ENCODE measurements at regions not wholly inside any gene's neighbourhood (a gene's known extent, or its start where the extent isn't known, plus 50 kb on each side); places are given as distances from the start of the nearest gene placed in this dataset.

DNA sequence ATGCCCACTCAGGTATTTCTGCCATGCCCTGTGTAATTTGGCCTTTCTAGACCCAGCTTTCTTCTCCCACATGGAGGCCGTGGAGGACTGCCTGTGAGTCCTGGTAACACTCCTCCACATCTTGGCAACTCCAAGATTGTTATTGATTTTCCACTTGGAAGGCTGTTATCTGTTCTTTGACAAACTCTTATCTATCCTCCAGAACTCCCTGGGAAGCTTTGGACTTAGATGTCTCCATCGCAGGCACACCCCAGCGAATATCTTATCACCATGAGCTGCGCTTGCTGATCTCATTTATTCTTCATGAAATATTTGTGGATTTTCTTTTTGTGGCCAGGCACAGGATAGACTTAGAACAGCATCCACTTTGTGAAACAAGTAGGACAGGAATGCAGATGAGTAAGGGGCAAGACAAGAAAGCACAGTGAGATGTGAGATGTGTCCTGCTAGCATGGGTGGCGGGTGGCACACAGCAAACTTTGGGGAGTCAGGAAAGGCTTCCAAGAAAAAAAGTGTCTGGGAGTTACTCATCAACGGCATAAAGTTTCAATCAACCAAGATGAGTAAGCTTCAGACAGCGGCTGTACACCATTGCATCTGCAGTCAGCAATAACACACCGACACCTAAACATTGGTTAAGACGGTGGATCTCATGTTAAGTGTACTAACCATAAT lies 84.5 kb upstream of the IRS2 start:
- Mint-ChIP-seq H3K4me3 (no peak overlapping the region), H3K9me3 (ENCODE audit: low read depth) (no peaks in the 10 kb centered on the region), H3K4me1 (ENCODE audit: low read depth) (peaks cover 5% of the 10 kb centered on the region), H3K36me3 (no peaks in the 10 kb centered on the region), H3K27ac (no peak overlapping the region), H3K27me3 (peaks cover 12% of the 10 kb centered on the region)

DNA sequence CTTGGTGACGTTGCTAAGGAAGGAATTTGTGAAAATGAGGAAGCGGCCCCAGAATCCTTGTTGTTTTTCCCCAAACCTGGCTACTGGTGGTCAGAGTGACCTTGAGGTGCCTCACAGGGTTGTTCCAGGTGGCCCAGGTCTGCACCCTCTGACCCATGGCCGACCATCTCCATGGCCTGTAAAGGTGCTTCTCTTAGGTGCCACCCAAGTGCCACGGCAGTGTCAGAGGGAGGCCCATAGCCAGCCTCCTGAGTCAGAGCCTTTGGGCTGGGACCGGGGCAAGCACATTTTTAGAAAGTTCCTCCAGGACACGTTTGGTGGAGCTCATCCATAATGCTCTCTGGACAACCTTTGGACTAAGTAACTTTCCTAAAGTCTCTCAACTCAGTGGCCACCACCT lies 83.9 kb upstream of the IRS2 start:
- Mint-ChIP-seq H3K27ac (no peak overlapping the region), H3K27me3 (peaks cover 12% of the 10 kb centered on the region), H3K36me3 (no peaks in the 10 kb centered on the region), H3K4me1 (ENCODE audit: low read depth) (peaks cover 5% of the 10 kb centered on the region), H3K9me3 (ENCODE audit: low read depth) (no peaks in the 10 kb centered on the region), H3K4me3 (peak overlapping the region; percentile 77)

DNA sequence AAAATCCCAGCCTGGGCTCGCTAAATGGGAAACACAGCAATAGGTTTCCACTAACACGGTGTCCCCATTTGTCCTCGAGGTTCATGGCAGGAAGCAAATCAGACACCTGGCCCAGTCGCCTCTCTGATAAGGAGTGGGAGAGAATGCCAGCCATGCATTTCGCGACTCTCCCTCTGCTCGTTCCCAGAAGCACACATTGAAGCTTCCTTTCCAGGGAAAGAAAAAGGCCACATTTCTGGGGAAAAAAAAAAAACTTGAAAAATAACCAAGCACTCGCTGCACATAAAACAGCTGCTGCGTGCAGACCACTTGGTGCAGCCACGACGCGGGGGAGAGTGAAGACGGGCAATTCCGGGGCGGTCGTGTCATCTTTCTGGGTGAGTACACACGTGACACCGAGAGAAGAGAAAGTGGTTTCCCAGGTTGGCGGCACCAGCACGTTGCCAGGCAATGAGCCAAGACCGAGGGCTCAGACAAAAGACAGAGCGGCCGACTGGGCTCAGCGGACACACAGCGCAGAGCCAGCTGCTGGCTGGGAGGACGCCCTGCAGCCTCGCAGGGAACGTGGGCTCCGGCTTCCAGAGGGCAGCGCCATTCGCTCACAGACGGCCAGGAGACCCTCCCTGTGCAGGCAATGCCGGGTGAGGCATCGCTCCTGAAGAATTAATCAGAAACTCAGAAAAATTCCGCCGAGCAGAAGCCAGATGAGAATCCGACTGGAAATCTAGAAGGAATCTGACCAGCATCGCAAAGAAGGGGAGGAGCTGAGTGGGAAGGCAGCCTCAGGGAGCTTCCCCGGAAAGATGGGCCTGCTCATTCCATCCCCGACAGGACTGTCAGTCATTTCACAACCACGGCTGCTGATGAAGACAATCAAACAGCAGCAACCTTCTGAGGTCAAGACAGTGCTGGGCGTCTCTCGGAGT lies 83.2 kb upstream of the IRS2 start:
- Mint-ChIP-seq H3K27me3 (peaks cover 11% of the 10 kb centered on the region), H3K4me1 (ENCODE audit: low read depth) (peaks cover 5% of the 10 kb centered on the region), H3K27ac (no peak overlapping the region), H3K36me3 (no peaks in the 10 kb centered on the region), H3K4me3 (peak overlapping the region; percentile 77), H3K9me3 (ENCODE audit: low read depth) (no peaks in the 10 kb centered on the region)

DNA sequence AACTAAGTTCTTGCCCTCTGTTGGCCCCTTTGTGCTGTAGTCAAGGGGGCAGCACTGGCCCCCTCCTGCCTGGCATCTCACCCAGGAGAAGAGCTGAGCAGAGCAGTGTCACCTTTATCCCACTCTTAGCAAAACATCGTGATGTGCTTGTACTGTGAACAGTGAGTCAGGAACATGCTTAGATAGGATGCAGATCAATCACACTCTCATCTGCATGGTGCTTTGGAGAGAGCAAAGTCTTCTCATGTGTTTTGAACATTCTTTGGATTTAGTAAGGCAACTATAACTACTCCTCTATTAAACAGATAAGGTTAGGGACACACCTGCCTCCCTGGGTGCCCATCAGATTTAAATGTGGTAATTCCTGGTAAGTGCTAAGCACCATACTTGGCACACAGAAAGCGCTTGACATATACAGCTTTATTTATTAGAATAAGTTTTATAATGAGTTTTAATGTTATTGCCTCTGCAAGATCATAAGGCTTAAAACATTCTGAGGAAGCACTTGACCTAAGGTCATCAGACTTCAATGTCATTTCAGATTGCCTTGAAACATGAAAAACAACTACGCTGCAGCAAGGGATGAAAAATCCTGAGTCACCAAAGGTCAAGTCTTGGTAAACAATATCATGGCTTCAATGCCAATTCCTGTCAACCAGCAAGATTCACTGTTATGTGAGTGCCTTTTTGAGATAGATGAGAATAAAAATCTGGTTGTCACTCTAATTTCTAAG lies 82.4 kb upstream of the IRS2 start:
- Mint-ChIP-seq H3K4me3 (peak overlapping the region; percentile 77), H3K27me3 (peaks cover 11% of the 10 kb centered on the region), H3K9me3 (ENCODE audit: low read depth) (no peaks in the 10 kb centered on the region), H3K4me1 (ENCODE audit: low read depth) (peaks cover 5% of the 10 kb centered on the region), H3K27ac (no peak overlapping the region), H3K36me3 (no peaks in the 10 kb centered on the region)

DNA sequence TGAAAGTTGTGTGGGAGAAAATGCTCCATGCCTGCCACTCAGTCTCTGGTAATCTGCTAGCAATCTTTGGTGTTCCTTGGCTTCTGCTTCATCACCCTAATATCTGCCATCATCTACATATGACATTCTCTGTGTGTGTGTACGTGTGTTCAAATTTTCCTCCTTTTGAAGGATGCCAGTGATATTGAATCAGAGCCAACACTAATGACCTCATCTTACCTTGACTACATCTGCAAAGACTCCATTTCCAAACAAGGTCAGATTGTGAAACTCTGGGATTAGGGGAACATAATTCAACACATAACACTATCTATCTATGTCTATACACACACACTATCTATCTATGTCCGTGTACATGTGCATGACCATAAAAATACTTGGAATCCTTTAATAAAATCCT lies 81.4 kb upstream of the IRS2 start:
- Mint-ChIP-seq H3K27me3 (peaks cover 14% of the 10 kb centered on the region), H3K4me3 (no peak overlapping the region), H3K27ac (no peak overlapping the region), H3K4me1 (ENCODE audit: low read depth) (peaks cover 5% of the 10 kb centered on the region), H3K9me3 (ENCODE audit: low read depth) (no peaks in the 10 kb centered on the region), H3K36me3 (no peaks in the 10 kb centered on the region)

DNA sequence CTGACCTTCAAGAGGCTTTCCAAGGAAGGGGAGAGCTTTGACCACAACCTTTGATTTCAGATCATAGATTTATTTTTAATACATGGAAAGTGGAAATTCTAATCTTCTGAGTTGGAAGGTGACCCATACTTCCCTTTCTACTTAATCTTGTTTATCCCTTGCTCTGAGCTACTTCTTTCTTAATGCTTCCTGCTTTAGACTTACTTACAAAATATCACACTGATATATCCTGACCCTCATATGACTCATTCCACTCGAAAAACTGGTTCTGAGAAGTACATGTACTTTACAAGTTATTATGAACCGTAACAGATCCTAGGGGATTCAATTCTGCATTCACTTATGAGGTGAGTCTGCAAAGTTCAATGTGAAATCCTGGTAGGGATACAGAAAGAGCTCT lies 76.2 kb upstream of the IRS2 start:
- Mint-ChIP-seq H3K4me3 (no peak overlapping the region), H3K36me3 (no peaks in the 10 kb centered on the region), H3K27ac (no peak overlapping the region), H3K27me3 (peaks cover 38% of the 10 kb centered on the region), H3K4me1 (ENCODE audit: low read depth) (no peaks in the 10 kb centered on the region), H3K9me3 (ENCODE audit: low read depth) (no peaks in the 10 kb centered on the region)

DNA sequence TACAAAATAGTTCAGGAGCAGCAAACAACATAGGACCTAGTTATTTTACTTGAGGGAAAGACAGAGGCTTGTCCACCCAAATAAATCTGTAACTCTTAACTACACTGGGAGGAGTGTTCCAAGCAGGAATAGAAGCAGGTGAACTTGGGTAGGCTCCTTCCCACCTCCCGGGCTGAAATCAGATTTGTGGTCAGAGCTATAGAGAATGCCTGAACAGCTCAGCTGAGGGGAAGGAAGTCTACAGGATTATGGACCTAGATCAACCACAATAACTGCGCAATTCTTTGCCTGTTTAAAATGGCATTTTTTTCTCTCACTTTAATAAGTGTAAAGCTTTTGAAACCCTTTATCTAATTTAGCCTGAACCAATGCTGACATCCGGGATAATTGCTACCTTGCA lies 73.5 kb upstream of the IRS2 start:
- Mint-ChIP-seq H3K36me3 (no peaks in the 10 kb centered on the region), H3K4me3 (no peak overlapping the region), H3K27me3 (peaks cover 48% of the 10 kb centered on the region), H3K9me3 (ENCODE audit: low read depth) (no peaks in the 10 kb centered on the region), H3K4me1 (ENCODE audit: low read depth) (no peaks in the 10 kb centered on the region), H3K27ac (no peak overlapping the region)

DNA sequence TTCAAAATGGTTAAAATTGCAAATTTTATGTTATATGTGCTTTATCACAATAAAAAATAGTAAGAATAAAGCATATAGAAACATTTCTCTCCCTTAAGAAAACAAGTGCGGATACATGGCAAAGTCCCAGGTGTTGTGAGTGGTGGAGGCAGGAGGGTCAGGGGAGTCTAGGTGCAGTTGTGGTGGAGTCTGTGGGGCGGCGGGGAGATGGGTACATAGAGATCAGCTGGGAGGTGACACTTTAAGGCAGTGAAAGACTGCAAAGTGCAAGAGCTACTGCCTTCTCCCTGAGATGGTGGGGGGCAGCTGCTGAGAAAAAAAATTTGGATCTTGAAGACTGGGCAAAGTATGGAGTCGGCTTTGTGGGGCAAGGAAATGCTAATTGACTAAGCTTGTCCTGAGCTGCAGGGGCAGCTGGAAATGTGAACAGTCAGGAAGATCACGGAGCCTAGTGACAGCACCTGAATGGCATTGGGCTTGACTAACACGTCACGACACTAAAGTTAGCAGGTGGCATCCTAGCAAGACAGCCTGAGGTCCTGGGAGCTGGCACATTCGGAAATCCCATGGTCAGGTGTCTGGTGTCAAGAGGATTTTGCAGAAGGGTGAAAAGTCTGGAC lies 72.9 kb upstream of the IRS2 start:
- Mint-ChIP-seq H3K27ac (no peak overlapping the region), H3K27me3 (peaks cover 53% of the 10 kb centered on the region), H3K4me3 (no peak overlapping the region), H3K4me1 (ENCODE audit: low read depth) (no peaks in the 10 kb centered on the region), H3K36me3 (no peaks in the 10 kb centered on the region), H3K9me3 (ENCODE audit: low read depth) (no peaks in the 10 kb centered on the region)

DNA sequence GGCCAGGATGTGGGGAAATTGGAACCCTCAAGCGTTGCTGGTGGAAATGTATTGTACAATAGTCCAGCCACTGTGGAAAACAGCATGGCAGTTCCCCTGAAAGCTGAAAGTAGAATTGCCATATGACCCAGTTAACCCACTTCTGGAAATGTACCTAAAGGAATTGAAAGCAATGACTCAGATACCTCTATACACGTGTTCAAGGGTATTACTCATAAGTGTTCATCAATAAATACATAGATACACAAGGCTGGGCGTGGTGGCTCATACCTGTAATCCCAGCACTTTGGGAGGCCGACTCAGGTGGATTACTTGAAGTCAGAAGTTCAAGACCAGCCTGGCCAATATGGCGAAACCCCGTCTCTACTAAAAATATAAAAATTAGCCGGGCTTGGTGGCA lies 71.9 kb upstream of the IRS2 start:
- no peak overlapping the region for H3K4me3 Mint-ChIP-seq
- no peak overlapping the region for H3K27ac Mint-ChIP-seq
- H3K4me1 Mint-ChIP-seq (ENCODE audit: low read depth) = no peaks in the 10 kb centered on the region
- H3K36me3 Mint-ChIP-seq = no peaks in the 10 kb centered on the region
- H3K9me3 Mint-ChIP-seq (ENCODE audit: low read depth) = no peaks in the 10 kb centered on the region
- H3K27me3 Mint-ChIP-seq = peaks cover 51% of the 10 kb centered on the region

DNA sequence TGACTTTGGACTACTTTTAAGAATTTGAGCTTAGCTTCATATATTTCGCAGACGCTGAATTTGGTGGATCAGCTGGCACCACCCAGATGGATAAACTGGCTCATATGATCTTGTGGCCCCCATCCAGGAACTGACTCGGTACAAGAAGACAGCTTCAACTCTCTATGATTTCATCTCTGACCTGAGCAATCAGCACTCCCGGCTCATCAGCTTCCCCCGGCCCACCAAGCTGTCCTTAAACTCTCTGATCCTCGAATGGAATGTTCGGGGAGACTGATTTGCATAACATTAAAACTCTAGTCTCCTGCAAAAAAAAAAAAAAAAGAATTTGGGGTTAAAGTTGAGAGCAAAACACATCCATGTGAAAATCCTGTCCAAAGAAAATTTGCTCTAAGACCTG lies 71.4 kb upstream of the IRS2 start:
- no peaks in the 10 kb centered on the region for H3K4me1 Mint-ChIP-seq (ENCODE audit: low read depth)
- H3K36me3 Mint-ChIP-seq = no peaks in the 10 kb centered on the region
- H3K27me3 Mint-ChIP-seq = peaks cover 46% of the 10 kb centered on the region
- no peaks in the 10 kb centered on the region for H3K9me3 Mint-ChIP-seq (ENCODE audit: low read depth)
- H3K4me3 Mint-ChIP-seq = no peak overlapping the region
- no peak overlapping the region for H3K27ac Mint-ChIP-seq

DNA sequence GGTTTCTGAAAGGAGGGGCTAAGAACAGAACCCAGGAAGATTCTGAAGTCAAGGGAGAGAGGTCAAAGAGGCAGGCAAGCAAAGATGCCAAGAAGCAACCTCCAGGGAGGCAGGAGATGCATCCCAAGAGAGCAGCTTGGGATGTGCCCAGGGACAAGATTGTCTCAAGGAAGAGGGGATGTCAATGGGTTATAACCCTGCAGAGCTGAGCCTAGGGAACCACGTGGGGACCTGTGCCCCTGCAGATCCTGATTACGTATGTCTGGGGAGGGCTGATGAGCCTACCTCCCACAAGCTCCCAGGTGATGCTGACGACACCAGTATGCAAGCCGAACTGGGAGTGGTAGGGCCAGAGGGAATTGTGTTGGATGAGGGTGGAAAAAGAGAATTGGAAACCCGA lies 70.9 kb upstream of the IRS2 start:
- Mint-ChIP-seq H3K36me3 (no peaks in the 10 kb centered on the region), H3K27ac (no peak overlapping the region), H3K27me3 (peaks cover 44% of the 10 kb centered on the region), H3K9me3 (ENCODE audit: low read depth) (no peaks in the 10 kb centered on the region), H3K4me3 (no peak overlapping the region), H3K4me1 (ENCODE audit: low read depth) (no peaks in the 10 kb centered on the region)

DNA sequence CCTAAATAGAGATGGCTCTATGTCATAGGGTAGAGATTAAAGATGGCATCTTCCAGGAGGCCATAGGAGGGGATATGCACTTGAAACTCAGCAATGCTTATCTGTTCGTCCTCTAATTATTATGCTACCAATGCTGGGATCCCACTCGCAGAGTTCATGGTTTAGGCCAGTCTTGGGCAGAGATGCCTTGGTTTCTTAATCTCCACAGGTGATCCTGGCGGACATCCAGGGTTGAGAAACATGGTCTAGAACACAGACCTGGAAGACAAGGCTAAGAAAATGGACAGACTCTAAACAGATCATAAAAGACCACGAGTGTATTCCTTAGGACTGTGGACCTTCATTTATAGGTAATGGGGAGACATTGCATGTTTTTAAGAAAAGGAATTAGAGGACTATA lies 70.0 kb upstream of the IRS2 start:
- no peak overlapping the region for H3K4me3 Mint-ChIP-seq

DNA sequence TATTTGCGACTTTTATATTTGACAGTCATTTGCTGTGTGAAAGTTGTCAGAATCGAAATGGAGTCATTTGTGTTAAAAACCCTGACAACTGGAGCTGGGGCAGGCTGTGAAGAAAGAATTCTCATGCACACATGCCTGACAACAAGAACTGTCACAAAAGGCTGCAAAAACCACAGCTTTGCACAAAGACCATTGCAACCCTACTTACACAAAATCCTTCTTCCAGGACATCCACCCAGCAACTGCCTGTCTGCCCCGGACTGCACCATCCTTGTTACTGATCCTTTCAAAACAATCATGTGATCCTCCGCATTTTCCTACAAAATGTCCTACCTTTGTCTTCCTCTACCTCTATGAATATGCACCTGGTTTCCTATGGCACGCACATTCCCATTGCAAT lies 66.8 kb upstream of the IRS2 start:
- Mint-ChIP-seq H3K4me3 (no peak overlapping the region), H3K36me3 (no peaks in the 10 kb centered on the region), H3K9me3 (ENCODE audit: low read depth) (no peaks in the 10 kb centered on the region), H3K27ac (no peak overlapping the region), H3K27me3 (peaks cover 30% of the 10 kb centered on the region), H3K4me1 (ENCODE audit: low read depth) (no peaks in the 10 kb centered on the region)

More for the DNA sequence above, 70.0 kb upstream of the IRS2 start:
- Mint-ChIP-seq H3K9me3 (ENCODE audit: low read depth) (no peaks in the 10 kb centered on the region), H3K27ac (no peak overlapping the region), H3K36me3 (no peaks in the 10 kb centered on the region), H3K27me3 (peaks cover 39% of the 10 kb centered on the region), H3K4me1 (ENCODE audit: low read depth) (no peaks in the 10 kb centered on the region)

DNA sequence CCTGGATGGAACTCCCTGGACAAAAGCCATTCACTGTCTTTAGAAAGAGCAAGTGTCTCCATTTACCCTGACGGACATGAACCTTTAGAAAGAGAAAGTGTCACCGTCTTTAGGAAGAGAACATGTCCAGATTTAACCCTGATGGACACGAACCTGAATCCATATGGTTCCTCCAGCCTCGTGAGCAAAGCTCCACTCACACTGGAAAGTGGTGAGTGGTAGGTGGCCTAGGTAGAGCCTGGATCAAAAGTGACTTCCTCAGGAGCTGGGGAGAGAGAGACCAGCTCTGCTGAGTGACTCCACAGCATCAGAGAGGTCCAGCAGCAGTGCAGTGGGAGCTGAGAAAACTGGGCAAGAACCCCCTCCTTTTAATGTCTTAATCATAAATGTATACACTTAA lies 59.8 kb upstream of the IRS2 start:
- Mint-ChIP-seq H3K4me3 (no peak overlapping the region), H3K4me1 (ENCODE audit: low read depth) (no peaks in the 10 kb centered on the region), H3K36me3 (no peaks in the 10 kb centered on the region), H3K27me3 (peaks cover 17% of the 10 kb centered on the region), H3K27ac (no peak overlapping the region), H3K9me3 (ENCODE audit: low read depth) (no peaks in the 10 kb centered on the region)

DNA sequence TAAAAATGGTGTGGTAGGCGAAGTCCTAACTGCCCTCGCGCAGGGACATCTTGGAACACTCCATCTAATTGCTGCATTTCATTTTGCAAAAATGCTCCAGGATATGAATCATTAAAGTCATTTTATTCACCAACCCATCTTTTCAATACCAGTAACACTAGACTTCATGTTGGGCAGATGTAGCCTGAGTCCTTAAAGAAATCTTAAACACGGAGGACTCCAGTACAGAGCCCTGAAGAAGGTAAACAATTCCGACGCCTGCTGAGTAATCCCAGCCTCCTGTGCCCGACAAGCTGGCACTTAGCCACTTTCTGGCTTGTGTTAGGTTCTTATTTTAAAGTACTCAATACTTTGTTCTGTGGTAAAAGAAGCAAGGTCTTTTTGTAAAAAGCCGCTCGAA lies 58.0 kb upstream of the IRS2 start:
- peaks cover 9% of the 10 kb centered on the region for H3K4me1 Mint-ChIP-seq (ENCODE audit: low read depth)

More for the DNA sequence above, 58.0 kb upstream of the IRS2 start:
- no peak overlapping the region for H3K4me3 Mint-ChIP-seq
- H3K27me3 Mint-ChIP-seq = peaks cover 19% of the 10 kb centered on the region
- H3K27ac Mint-ChIP-seq = no peak overlapping the region
- H3K9me3 Mint-ChIP-seq (ENCODE audit: low read depth) = no peaks in the 10 kb centered on the region
- no peaks in the 10 kb centered on the region for H3K36me3 Mint-ChIP-seq
